SK-N-MC (cell line): ENCODE measurements at regions not wholly inside any gene's neighbourhood (a gene's known extent, or its start where the extent isn't known, plus 50 kb on each side); places are given as distances from the start of the nearest gene placed in this dataset.

Source experiments
- DNase-seq: peaks from one replicate; pipeline ENCODE4 v3.0.0-alpha.2; 2011; ENCODE audit warnings: low read depth, low spot score
- H3K27ac ChIP-seq: fragments of 200-600 bp; sonication (generic); 2 replicates; pipeline ENCODE4 v1.5.1; 2016; ENCODE audit warnings: mixed run types
- H3K36me3 ChIP-seq: fragments of 200-600 bp; sonication (generic); 2 replicates; pipeline ENCODE4 v1.6.1; 2017; ENCODE audit warnings: antibody characterized with exemption, low read length, mixed read lengths; ENCODE audit not compliant: insufficient read depth
- H3K4me3 ChIP-seq: fragments of 200-600 bp; sonication (generic); 2 replicates; pipeline ENCODE4 v1.5.1; 2016
- H3K9ac ChIP-seq: fragments of 200-600 bp; sonication (generic); 2 replicates; pipeline ENCODE4 v1.8.0; 2017; ENCODE audit warnings: mixed run types, mixed read lengths; ENCODE audit not compliant: insufficient read length
- H3K9me3 ChIP-seq: fragments of 200-600 bp; sonication (generic); 2 replicates; pipeline ENCODE4 v1.6.1; 2017; ENCODE audit warnings: low read depth, mild to moderate bottlenecking, antibody characterized with exemption, low read length, moderate library complexity, mixed read lengths
- EZH2 ChIP-seq: fragments of 200-600 bp; sonication (generic); IDR thresholded peaks from one replicate; pipeline ENCODE4 v1.6.1; 2017; ENCODE audit warnings: antibody characterized with exemption
- FOXP2 ChIP-seq: optimal IDR thresholded peaks from 2 replicates; pipeline ENCODE3; 2011; ENCODE audit warnings: mild to moderate bottlenecking, moderate library complexity; ENCODE audit not compliant: insufficient read depth; ENCODE audit errors: extremely low read length, control extremely low read depth
- POLR2AphosphoS5 ChIP-seq: IDR thresholded peaks from 2 replicates; pipeline ENCODE4 v1.6.1; 2012; ENCODE audit warnings: mild to moderate bottlenecking, low read depth, low read length, borderline replicate concordance

DNA sequence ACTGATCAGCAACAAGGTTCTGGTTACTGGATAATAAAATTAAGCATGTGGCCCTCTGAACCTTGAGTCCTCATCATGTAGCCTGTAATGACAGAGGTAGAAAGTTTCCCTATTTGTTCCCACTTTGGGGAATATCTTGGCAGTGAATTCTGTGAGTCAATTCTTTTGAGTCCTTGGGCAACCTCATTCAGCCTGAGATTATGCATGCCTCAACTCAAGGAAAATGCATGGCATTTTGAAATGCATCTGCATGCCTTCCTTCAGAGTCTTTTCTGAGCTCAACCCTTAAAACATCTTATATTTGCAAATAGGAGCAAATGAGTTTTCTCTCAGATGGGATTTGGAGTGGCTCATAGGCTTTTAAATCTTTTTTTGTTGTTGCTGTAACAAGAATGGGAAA is 218.1 kb upstream of the CD180 start:
- DNase-seq: no peak
- Histone ChIP-seq H3K36me3 (no peaks in the 10 kb centered on the region), H3K27ac (peak overlapping the region; percentile 55; the same call in 1 of the 2 replicates), H3K9me3 (no peaks in the 10 kb centered on the region), H3K9ac (no peak overlapping the region), H3K4me3 (peak overlapping the region; percentile 49; the same call in 1 of the 2 replicates)
- TF ChIP-seq POLR2AphosphoS5 (no peak), FOXP2 (no peak), EZH2 (no peak)

GRCh38 chr5:67413721-67414120 is 217.1 kb upstream of the CD180 start:
- no peak overlapping the region for H3K9ac ChIP-seq
- TF ChIP-seq FOXP2 (no peak), POLR2AphosphoS5 (no peak), EZH2 (no peak)
- DNase-seq: no peak
- peak overlapping the region; percentile 49; the same call in 1 of the 2 replicates for H3K4me3 ChIP-seq
- H3K9me3 ChIP-seq: no peaks in the 10 kb centered on the region
- no peaks in the 10 kb centered on the region for H3K36me3 ChIP-seq
- H3K27ac ChIP-seq: peak overlapping the region; percentile 55

- H3K9ac ChIP-seq: no peak overlapping the region
- DNase-seq: no peak
- no peak overlapping the region for H3K4me3 ChIP-seq
- no peaks in the 10 kb centered on the region for H3K9me3 ChIP-seq
- H3K27ac ChIP-seq: no peak overlapping the region
- TF ChIP-seq EZH2 (no peak), POLR2AphosphoS5 (no peak), FOXP2 (no peak)
- no peaks in the 10 kb centered on the region for H3K36me3 ChIP-seq
These were observed 212.7 kb upstream of the CD180 start for GRCh38 chr5:67409126-67409777.

DNA sequence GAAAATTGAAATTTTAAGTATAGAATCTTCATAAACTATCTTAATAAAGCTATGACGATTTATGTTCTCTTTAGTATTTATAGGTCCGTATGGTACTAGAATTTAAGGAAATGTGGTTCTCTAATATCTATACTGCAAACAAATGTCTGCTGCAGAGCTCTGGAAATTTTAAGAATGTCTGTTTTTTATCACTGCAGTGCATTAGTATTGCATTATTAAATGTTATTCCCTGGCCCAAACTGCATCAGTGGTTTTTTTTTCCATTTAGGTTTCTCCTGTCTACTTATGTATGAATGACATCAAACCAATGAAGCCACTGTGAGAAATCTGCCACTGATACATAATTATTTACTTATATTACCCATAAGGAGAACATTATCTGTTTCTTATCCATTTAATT is 211.4 kb upstream of the CD180 start:
- H3K9me3 ChIP-seq: no peaks in the 10 kb centered on the region
- DNase-seq: no peak
- TF ChIP-seq EZH2 (no peak), POLR2AphosphoS5 (no peak), FOXP2 (no peak)

GRCh38 chr5:67405755-67406154 is 209.2 kb upstream of the CD180 start:
- Histone ChIP-seq H3K36me3 (no peaks in the 10 kb centered on the region), H3K9ac (no peak overlapping the region), H3K27ac (peak overlapping the region; percentile 83), H3K4me3 (peak overlapping the region; percentile 31), H3K9me3 (no peaks in the 10 kb centered on the region)
- no peak for TF ChIP-seq FOXP2
- no peak for TF ChIP-seq EZH2
- TF ChIP-seq POLR2AphosphoS5: no peak
- DNase-seq: no peak

More for the DNA sequence above, 211.4 kb upstream of the CD180 start:
- Histone ChIP-seq H3K27ac (peak overlapping the region; percentile 52; the same call in 1 of the 2 replicates), H3K9ac (no peak overlapping the region), H3K4me3 (no peak overlapping the region), H3K36me3 (no peaks in the 10 kb centered on the region)

GRCh38 chr5:67405101-67405364 is 208.4 kb upstream of the CD180 start:
- Histone ChIP-seq H3K36me3 (no peaks in the 10 kb centered on the region), H3K27ac (peak overlapping the region; percentile 83; the same call in 1 of the 2 replicates), H3K9me3 (no peaks in the 10 kb centered on the region), H3K9ac (no peak overlapping the region), H3K4me3 (no peak overlapping the region)
- no peak for DNase-seq
- no peak for TF ChIP-seq EZH2
- TF ChIP-seq POLR2AphosphoS5: no peak
- no peak for TF ChIP-seq FOXP2

GRCh38 chr5:67404256-67405100 is 207.9 kb upstream of the CD180 start:
- no peak for TF ChIP-seq POLR2AphosphoS5
- TF ChIP-seq EZH2: no peak
- H3K9ac ChIP-seq: no peak overlapping the region
- H3K36me3 ChIP-seq: no peaks in the 10 kb centered on the region
- H3K27ac ChIP-seq: peak overlapping the region; percentile 43; the same call in 1 of the 2 replicates
- no peak for DNase-seq
- H3K9me3 ChIP-seq: no peaks in the 10 kb centered on the region
- no peak overlapping the region for H3K4me3 ChIP-seq

GRCh38 chr5:67402526-67402925 is 205.9 kb upstream of the CD180 start:
- TF ChIP-seq FOXP2: no peak
- TF ChIP-seq EZH2: no peak
- no peak for TF ChIP-seq POLR2AphosphoS5
- DNase-seq: no peak
- no peak overlapping the region for H3K9ac ChIP-seq
- no peaks in the 10 kb centered on the region for H3K9me3 ChIP-seq
- no peak overlapping the region for H3K27ac ChIP-seq
- no peaks in the 10 kb centered on the region for H3K36me3 ChIP-seq
- H3K4me3 ChIP-seq: no peak overlapping the region
